Transverse colon (tissue), 4 donors: ENCODE measurements at regions not wholly inside any gene's neighbourhood (a gene's known extent, or its start where the extent isn't known, plus 50 kb on each side); places are given as distances from the start of the nearest gene placed in this dataset.

Experiments
- POLR2A ChIP-seq: fragments of 450-650 bp; IDR thresholded peaks from one replicate; pipeline ENCODE4 v1.6.1; 2016; ENCODE audit warnings: antibody characterized with exemption, mild to moderate bottlenecking, moderate library complexity
- POLR2AphosphoS5 ChIP-seq, 3 donors: sonication (generic); formaldehyde crosslinking; IDR thresholded peaks; one replicate each; pipeline ENCODE4 v1.6.1; 2016; ENCODE audit warnings: antibody characterized with exemption in 3 of 3
- TF ChIP-seq, protein P1 (sequence below), 5 experiments: fragments of 200-600 bp in 3 of 5; fragments of 450-650 bp in 2 of 5; sonication (generic) in 3 of 5; IDR thresholded peaks; 1 replicate in 2 of 5; 2 replicates in 3 of 5; pipeline ENCODE4 v1.5.1; 2016 to 2017; ENCODE audit warnings: antibody characterized with exemption in 5 of 5, inconsistent platforms in 3 of 5, mild to moderate bottlenecking in 2 of 5, moderate library complexity in 1 of 5

DNA sequence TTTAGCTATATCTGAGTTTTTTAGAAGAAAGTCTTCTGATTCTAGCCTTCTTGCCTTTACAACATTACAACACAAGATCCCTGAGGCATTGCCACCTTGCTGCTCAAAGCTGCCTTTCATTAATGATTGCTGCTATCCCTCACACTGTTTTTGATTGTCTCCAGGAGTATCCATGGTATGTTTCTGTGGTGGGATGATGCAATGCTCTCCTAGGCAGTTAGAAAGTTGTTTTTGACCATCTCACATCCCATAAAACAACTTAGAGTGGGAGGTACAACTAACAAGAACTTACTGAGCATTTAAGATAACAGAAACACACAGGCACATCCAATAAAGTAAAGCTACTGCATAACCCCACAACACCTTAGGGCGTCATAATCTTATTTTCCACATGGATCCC, 1156.0 kb upstream of the LRRTM3 start:
- no peak for TF ChIP-seq POLR2A
- TF ChIP-seq, protein P1, sequence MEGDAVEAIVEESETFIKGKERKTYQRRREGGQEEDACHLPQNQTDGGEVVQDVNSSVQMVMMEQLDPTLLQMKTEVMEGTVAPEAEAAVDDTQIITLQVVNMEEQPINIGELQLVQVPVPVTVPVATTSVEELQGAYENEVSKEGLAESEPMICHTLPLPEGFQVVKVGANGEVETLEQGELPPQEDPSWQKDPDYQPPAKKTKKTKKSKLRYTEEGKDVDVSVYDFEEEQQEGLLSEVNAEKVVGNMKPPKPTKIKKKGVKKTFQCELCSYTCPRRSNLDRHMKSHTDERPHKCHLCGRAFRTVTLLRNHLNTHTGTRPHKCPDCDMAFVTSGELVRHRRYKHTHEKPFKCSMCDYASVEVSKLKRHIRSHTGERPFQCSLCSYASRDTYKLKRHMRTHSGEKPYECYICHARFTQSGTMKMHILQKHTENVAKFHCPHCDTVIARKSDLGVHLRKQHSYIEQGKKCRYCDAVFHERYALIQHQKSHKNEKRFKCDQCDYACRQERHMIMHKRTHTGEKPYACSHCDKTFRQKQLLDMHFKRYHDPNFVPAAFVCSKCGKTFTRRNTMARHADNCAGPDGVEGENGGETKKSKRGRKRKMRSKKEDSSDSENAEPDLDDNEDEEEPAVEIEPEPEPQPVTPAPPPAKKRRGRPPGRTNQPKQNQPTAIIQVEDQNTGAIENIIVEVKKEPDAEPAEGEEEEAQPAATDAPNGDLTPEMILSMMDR (IDR thresholded peaks at IDR 0.05): no peak
- TF ChIP-seq POLR2AphosphoS5 (IDR thresholded peaks at IDR 0.05): no peak
